ENCODE measurements at regions not wholly inside any gene's neighbourhood (a gene's known extent, or its start where the extent isn't known, plus 50 kb on each side); places are given as distances from the start of the nearest gene placed in this dataset.

DNA sequence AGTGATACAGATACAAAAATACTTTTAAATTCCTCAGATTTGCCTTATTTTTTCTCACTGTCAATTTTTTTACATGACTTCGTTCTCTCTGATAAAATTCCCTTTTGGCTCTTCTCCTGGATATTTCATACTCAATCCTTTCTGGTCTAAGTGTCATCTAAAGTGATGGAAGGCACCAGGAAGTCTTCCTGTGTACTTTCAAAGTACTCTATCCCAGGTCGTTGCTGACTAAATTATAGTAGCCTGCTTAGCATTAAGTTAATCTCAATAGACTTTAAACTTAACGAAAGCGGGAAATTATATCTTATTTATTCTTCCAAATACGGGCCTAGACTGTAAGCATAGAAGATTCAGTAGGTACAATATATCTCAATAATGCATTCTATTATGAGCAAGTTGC lies 67.8 kb downstream of the CASP12 start:
- TF ChIP-seq, protein P1, sequence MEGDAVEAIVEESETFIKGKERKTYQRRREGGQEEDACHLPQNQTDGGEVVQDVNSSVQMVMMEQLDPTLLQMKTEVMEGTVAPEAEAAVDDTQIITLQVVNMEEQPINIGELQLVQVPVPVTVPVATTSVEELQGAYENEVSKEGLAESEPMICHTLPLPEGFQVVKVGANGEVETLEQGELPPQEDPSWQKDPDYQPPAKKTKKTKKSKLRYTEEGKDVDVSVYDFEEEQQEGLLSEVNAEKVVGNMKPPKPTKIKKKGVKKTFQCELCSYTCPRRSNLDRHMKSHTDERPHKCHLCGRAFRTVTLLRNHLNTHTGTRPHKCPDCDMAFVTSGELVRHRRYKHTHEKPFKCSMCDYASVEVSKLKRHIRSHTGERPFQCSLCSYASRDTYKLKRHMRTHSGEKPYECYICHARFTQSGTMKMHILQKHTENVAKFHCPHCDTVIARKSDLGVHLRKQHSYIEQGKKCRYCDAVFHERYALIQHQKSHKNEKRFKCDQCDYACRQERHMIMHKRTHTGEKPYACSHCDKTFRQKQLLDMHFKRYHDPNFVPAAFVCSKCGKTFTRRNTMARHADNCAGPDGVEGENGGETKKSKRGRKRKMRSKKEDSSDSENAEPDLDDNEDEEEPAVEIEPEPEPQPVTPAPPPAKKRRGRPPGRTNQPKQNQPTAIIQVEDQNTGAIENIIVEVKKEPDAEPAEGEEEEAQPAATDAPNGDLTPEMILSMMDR (conservative IDR thresholded peaks at IDR 0.05; ENCODE audit: control insufficient read depth, insufficient read depth, low read depth, low read length): no peak
- DNase-seq (ENCODE audit: low read depth): no peak
- H3K4me3 ChIP-seq (ENCODE audit: control insufficient read depth, low read depth, low read length): no peak overlapping the region

DNA sequence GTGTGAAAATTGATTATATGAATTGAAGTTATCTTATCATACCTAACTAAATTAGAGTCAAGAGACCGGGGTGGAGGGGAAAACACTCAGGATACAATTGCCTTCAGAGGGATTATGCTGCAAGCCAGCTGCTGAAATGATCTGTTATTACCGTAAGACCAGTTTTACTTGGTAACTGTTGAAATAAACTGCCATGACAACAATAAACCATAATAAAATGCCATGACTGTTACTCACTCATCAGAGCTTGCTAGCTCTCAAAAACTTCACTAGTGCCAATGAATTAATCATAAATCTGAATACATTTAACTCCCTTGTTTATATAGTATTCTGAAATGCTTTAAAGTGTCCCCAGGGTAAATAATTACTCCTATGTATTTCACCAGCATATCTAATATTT lies 68.2 kb downstream of the CASP12 start:
- no peak overlapping the region for H3K4me3 ChIP-seq (ENCODE audit: control insufficient read depth, low read depth, low read length)
- TF ChIP-seq, protein P1 (conservative IDR thresholded peaks at IDR 0.05; ENCODE audit: control insufficient read depth, insufficient read depth, low read depth, low read length): no peak
- peak; percentile 65 for DNase-seq (ENCODE audit: low read depth)

DNA sequence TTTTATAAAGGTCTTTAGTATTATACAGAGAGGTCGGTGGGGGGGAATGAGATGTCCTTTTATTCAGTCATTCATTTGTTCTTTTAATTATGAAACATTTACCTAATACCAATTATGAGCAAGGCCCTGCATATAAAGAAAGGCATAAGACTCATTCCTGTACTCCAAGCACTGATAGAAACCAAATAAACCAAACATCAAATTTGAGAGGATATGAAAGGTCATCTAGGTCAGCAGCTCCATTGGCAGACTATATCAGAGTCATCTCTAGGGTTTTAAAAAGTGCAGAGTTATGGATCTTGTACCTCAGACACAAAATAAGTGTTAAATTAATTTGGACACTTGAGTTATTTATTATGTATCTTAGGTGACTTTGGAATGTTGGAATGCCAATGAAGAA lies 71.5 kb downstream of the CASP12 start:
- DNase-seq (ENCODE audit: low read depth): no peak
- TF ChIP-seq, protein P1 (conservative IDR thresholded peaks at IDR 0.05; ENCODE audit: control insufficient read depth, insufficient read depth, low read depth, low read length): no peak
- H3K4me3 ChIP-seq (ENCODE audit: control insufficient read depth, low read depth, low read length): no peak overlapping the region

GRCh38 chr11:104823657-104824056 lies 74.6 kb downstream of the CASP12 start:
- H3K4me3 ChIP-seq (ENCODE audit: control insufficient read depth, low read depth, low read length): no peak overlapping the region
- DNase-seq (ENCODE audit: low read depth): no peak
- TF ChIP-seq, protein P1 (conservative IDR thresholded peaks at IDR 0.05; ENCODE audit: control insufficient read depth, insufficient read depth, low read depth, low read length): no peak

DNA sequence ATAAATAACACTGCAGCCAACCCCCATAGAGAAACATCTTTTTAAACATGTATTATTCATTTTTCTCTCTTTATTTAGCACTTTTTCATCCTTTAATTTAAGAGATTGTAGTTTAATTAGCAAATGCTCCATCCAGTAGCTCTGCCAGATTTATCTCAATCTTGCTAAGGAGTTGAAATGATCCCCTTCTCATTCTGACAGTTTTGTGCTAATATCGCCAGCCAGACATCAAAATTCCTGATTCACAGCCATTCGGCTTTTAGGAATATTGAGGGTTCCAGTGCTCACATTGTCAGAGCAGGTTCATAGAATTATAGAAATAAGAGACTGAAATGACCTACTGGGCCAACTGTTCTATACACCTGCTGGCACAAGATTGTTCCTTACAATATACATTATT lies 77.8 kb downstream of the CASP12 start:
- H3K4me3 ChIP-seq (ENCODE audit: control insufficient read depth, low read depth, low read length): no peak overlapping the region
- TF ChIP-seq, protein P1 (conservative IDR thresholded peaks at IDR 0.05; ENCODE audit: control insufficient read depth, insufficient read depth, low read depth, low read length): no peak
- no peak for DNase-seq (ENCODE audit: low read depth)

GRCh38 chr11:104819603-104820002 lies 78.7 kb downstream of the CASP12 start:
- DNase-seq (ENCODE audit: low read depth): no peak
- H3K4me3 ChIP-seq (ENCODE audit: control insufficient read depth, low read depth, low read length): no peak overlapping the region
- TF ChIP-seq, protein P1 (conservative IDR thresholded peaks at IDR 0.05; ENCODE audit: control insufficient read depth, insufficient read depth, low read depth, low read length): no peak

DNA sequence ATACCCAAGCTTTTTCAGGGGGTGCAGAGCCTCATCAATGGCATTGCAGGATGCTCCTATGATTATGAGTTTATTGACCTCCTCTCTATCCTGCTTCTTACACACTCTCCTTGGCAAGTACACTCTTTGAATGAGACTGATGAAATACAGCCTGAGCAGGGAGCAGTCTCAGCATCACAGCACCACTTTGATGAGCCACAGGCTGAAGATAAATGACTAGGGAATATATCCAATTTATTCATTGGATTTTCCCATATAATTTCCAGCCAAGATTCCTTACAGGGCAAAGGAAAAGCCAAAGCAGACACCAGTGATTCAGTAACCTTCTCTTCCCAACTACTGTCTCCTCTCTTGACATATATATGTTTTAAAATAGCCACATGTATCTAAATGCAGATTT lies 79.2 kb downstream of the CASP12 start:
- H3K4me3 ChIP-seq (ENCODE audit: control insufficient read depth, low read depth, low read length): no peak overlapping the region
- TF ChIP-seq, protein P1 (conservative IDR thresholded peaks at IDR 0.05; ENCODE audit: control insufficient read depth, insufficient read depth, low read depth, low read length): no peak
- DNase-seq (ENCODE audit: low read depth): no peak

All from fibroblast of mammary gland (primary cell).